ENCODE measurements at regions not wholly inside any gene's neighbourhood (a gene's known extent, or its start where the extent isn't known, plus 50 kb on each side); places are given as distances from the start of the nearest gene placed in this dataset.

- no peak for DNase-seq
Observed at GRCh38 chr3:1955750-1956149, 142.9 kb upstream of the CNTN4 start.

GRCh38 chr3:1960506-1960905 lies 138.2 kb upstream of the CNTN4 start:
- DNase-seq: no peak

- no peak for DNase-seq
Observed at GRCh38 chr3:1962396-1963088, 136.1 kb upstream of the CNTN4 start.

GRCh38 chr3:1963896-1964295 lies 134.8 kb upstream of the CNTN4 start:
- DNase-seq: no peak

GRCh38 chr3:1967525-1967924 lies 131.1 kb upstream of the CNTN4 start:
- no peak for DNase-seq

GRCh38 chr3:1969281-1969680 lies 129.4 kb upstream of the CNTN4 start:
- DNase-seq: no peak

GRCh38 chr3:1971780-1972179 lies 126.9 kb upstream of the CNTN4 start:
- no peak for DNase-seq

- no peak for DNase-seq
Observed at GRCh38 chr3:1979961-1980615, 118.6 kb upstream of the CNTN4 start.

- DNase-seq: no peak
Observed at GRCh38 chr3:1987980-1988379, 110.7 kb upstream of the CNTN4 start.

GRCh38 chr3:1998739-1999138 lies 99.9 kb upstream of the CNTN4 start:
- DNase-seq: no peak

- DNase-seq: no peak
Observed at GRCh38 chr3:2001306-2002108, 97.2 kb upstream of the CNTN4 start.

- DNase-seq: no peak
Observed at GRCh38 chr3:2023959-2024358, 74.7 kb upstream of the CNTN4 start.

GRCh38 chr3:2024713-2025112 lies 74.0 kb upstream of the CNTN4 start:
- no peak for DNase-seq

GRCh38 chr3:2029559-2029958 lies 69.1 kb upstream of the CNTN4 start:
- DNase-seq: no peak

GRCh38 chr3:2036076-2036475 lies 62.6 kb upstream of the CNTN4 start:
- no peak for DNase-seq

- DNase-seq: peak; percentile 89
Observed at GRCh38 chr3:2041931-2042330, 56.7 kb upstream of the CNTN4 start.

Data from skin of body (tissue), 1 donor.